B cell (primary cell): ENCODE measurements at regions not wholly inside any gene's neighbourhood (a gene's known extent, or its start where the extent isn't known, plus 50 kb on each side); places are given as distances from the start of the nearest gene placed in this dataset.

ENCODE experiments used
- ATAC-seq: fragments of 200-7000 bp; cut with Tn5 transposase; one replicate; pipeline ENCODE4 v1.10.0; 2021; ENCODE audit warnings: low read depth, mild to moderate bottlenecking, moderate number of reproducible peaks, moderate library complexity
- CTCF ChIA-PET: fragments of 350-600 bp; sonication (Branson Sonifier 250); formaldehyde crosslinking; loops from one replicate; lab custom pipeline; 2021; ENCODE audit warnings: antibody characterized with exemption, inconsistent platforms; lab: Charles Lee
- POLR2A ChIA-PET: fragments of 350-600 bp; sonication (Branson Sonifier 250); formaldehyde crosslinking; loops from one replicate; lab custom pipeline; 2021; ENCODE audit warnings: antibody characterized with exemption; lab: Charles Lee
- DNase-seq: peaks from one replicate; pipeline ENCODE4 v3.0.0; 2013
- H2AFZ ChIP-seq: 2 replicates; pipeline ENCODE4 v1.6.1; 2012; ENCODE audit warnings: mild to moderate bottlenecking, low read depth, low read length; ENCODE audit not compliant: insufficient read depth, poor library complexity, severe bottlenecking
- H3K27ac ChIP-seq, 2 donors: 1 replicate in 1 of 2; 2 replicates in 1 of 2; pipeline ENCODE4 v1.5.1; 2012 to 2013; ENCODE audit warnings: low read length in 2 of 2, mild to moderate bottlenecking in 2 of 2, moderate library complexity in 1 of 2
- H3K27me3 ChIP-seq, 4 experiments: fragments of 200-600 bp in 1 of 4; sonication (generic) in 1 of 4; replicated peaks in 1 of 4; 1 replicate in 2 of 4; 2 replicates in 2 of 4; pipeline versions ENCODE4 v1.6.1 to v1.7.0; 2013 to 2016; ENCODE audit warnings: low read length in 3 of 4, mild to moderate bottlenecking in 2 of 4, mixed read lengths in 1 of 4, moderate library complexity in 1 of 4; ENCODE audit not compliant: insufficient read depth in 4 of 4, control insufficient read depth in 3 of 4; ENCODE audit errors: control extremely low read depth in 1 of 4
- H3K36me3 ChIP-seq, 2 experiments: replicated peaks in 1 of 2; 1 replicate in 1 of 2; 2 replicates in 1 of 2; pipeline versions ENCODE4 v1.6.1 to v1.7.1; 2013; ENCODE audit warnings: low read length in 1 of 2; ENCODE audit not compliant: insufficient read depth in 2 of 2, control insufficient read depth in 1 of 2; ENCODE audit errors: control extremely low read depth in 1 of 2, extremely low read depth in 1 of 2
- H3K4me1 ChIP-seq, 2 donors: fragments of 200-600 bp in 1 of 2; sonication (generic) in 1 of 2; 1 replicate in 1 of 2; 2 replicates in 1 of 2; pipeline versions ENCODE4 v1.5.1 to v1.6.1; 2013 to 2017; ENCODE audit warnings: low read length in 2 of 2; ENCODE audit not compliant: control insufficient read depth in 2 of 2, insufficient read depth in 2 of 2
- H3K4me2 ChIP-seq: replicated peaks from 2 replicates; pipeline ENCODE3; 2012; ENCODE audit warnings: mild to moderate bottlenecking, low read depth, low read length; ENCODE audit not compliant: poor library complexity, severe bottlenecking
- H3K4me3 ChIP-seq, 5 experiments: fragments of 200-600 bp in 1 of 5; sonication (generic) in 1 of 5; 1 replicate in 3 of 5; 2 replicates in 2 of 5; pipeline versions ENCODE4 v1.5.1 to v1.7.0; 2011 to 2016; ENCODE audit warnings: low read length in 4 of 5, mild to moderate bottlenecking in 4 of 5, low read depth in 2 of 5, control low read depth in 1 of 5, moderate library complexity in 1 of 5; ENCODE audit not compliant: insufficient read depth in 1 of 5; ENCODE audit errors: control extremely low read depth in 1 of 5, extremely low read depth in 1 of 5
- H3K79me2 ChIP-seq: fragments of 200-600 bp; sonication (generic); one replicate; pipeline ENCODE4 v1.6.0; 2016; ENCODE audit warnings: low read length; ENCODE audit not compliant: control insufficient read depth, insufficient read depth
- H3K9ac ChIP-seq: fragments of 200-600 bp; sonication (generic); 2 replicates; pipeline ENCODE4 v1.6.1; 2017; ENCODE audit warnings: mild to moderate bottlenecking, low read length, moderate library complexity
- H3K9me3 ChIP-seq, 3 donors: one replicate each; pipeline versions ENCODE4 v1.6.1 to v1.7.1; 2013; ENCODE audit warnings: low read length in 2 of 3; ENCODE audit not compliant: control insufficient read depth in 2 of 3, insufficient read depth in 1 of 3; ENCODE audit errors: control extremely low read depth in 1 of 3
- H4K20me1 ChIP-seq: 2 replicates; pipeline ENCODE4 v1.6.0; 2012; ENCODE audit warnings: mild to moderate bottlenecking, low read length; ENCODE audit not compliant: insufficient read depth, control insufficient read depth, poor library complexity, severe bottlenecking
- H3K27ac Mint-ChIP-seq: one replicate; pipeline ENCODE4 v1.8.0; 2021; ENCODE audit warnings: mixed read lengths
- H3K27me3 Mint-ChIP-seq: one replicate; pipeline ENCODE4 v1.8.0; 2021; ENCODE audit warnings: mixed read lengths
- H3K4me1 Mint-ChIP-seq: one replicate; pipeline ENCODE4 v1.8.0; 2021; ENCODE audit warnings: mixed read lengths
- H3K4me3 Mint-ChIP-seq: one replicate; pipeline ENCODE4 v1.8.0; 2021; ENCODE audit warnings: mixed read lengths
- H3K9me3 Mint-ChIP-seq: one replicate; pipeline ENCODE4 v1.8.0; 2022; ENCODE audit warnings: mixed read lengths; ENCODE audit not compliant: insufficient read depth
- CTCF ChIP-seq: fragments of 200-600 bp; IDR thresholded peaks from one replicate; pipeline ENCODE4 v1.8.0; 2022; ENCODE audit warnings: antibody characterized with exemption, mild to moderate bottlenecking
- EZH2 ChIP-seq: IDR thresholded peaks from 2 replicates; pipeline ENCODE4 v1.6.1; 2012; ENCODE audit warnings: borderline replicate concordance, low read depth, mild to moderate bottlenecking, moderate library complexity, low read length; ENCODE audit not compliant: insufficient read depth, poor library complexity, severe bottlenecking
- WGBS: methylation state at CpG from one replicate; pipeline ENCODE4 v1.1.5; 2013; ENCODE audit warnings: missing lambda C conversion rate; ENCODE audit not compliant: insufficient coverage; 5-methylcytosine and 5-hydroxymethylcytosine counted together
- intact Hi-C: fragments of 100-400 bp; cut with micrococcal nuclease; formaldehyde crosslinking; loops from one replicate; pipeline ENCODE4 v1.10.0; 2022

- H3K79me2 ChIP-seq: no peaks in the 10 kb centered on the region
- H3K27ac ChIP-seq: no peak overlapping the region
- POLR2A ChIA-PET: no interaction called here
- CTCF ChIA-PET: no interaction called here
- intact Hi-C loops: no loop called here
- Mint-ChIP-seq H3K4me1 (no peaks in the 10 kb centered on the region), H3K9me3 (peaks cover 8% of the 10 kb centered on the region), H3K4me3 (no peak overlapping the region), H3K27ac (no peak overlapping the region), H3K27me3 (no peaks in the 10 kb centered on the region)
- no peaks in the 10 kb centered on the region for H4K20me1 ChIP-seq
- no peaks in the 10 kb centered on the region for H3K4me1 ChIP-seq
- H3K9me3 ChIP-seq: no peaks in the 10 kb centered on the region
- no peaks in the 10 kb centered on the region for H3K27me3 ChIP-seq
- no peak overlapping the region for H3K9ac ChIP-seq
- H3K36me3 ChIP-seq: no peaks in the 10 kb centered on the region
- DNase-seq: no peak
- H2AFZ ChIP-seq: no peak overlapping the region
- no peak overlapping the region for H3K4me2 ChIP-seq
- ATAC-seq: no peak
- H3K4me3 ChIP-seq: no peak overlapping the region
- TF ChIP-seq EZH2 (no peak), CTCF (no peak)
Measured at GRCh38 chr4:178351185-178351584, 908.9 kb upstream of the AGA start.

GRCh38 chr4:178356725-178357124 lies 914.5 kb upstream of the AGA start:
- H3K9ac ChIP-seq: no peak overlapping the region
- Mint-ChIP-seq H3K9me3 (peaks cover 8% of the 10 kb centered on the region), H3K27me3 (no peaks in the 10 kb centered on the region), H3K4me3 (no peak overlapping the region), H3K27ac (no peak overlapping the region), H3K4me1 (no peaks in the 10 kb centered on the region)
- H3K4me1 ChIP-seq: no peaks in the 10 kb centered on the region
- H2AFZ ChIP-seq: no peak overlapping the region
- no peak overlapping the region for H3K4me3 ChIP-seq
- H3K27ac ChIP-seq: no peak overlapping the region
- intact Hi-C loops: no loop called here
- H3K27me3 ChIP-seq: no peaks in the 10 kb centered on the region
- CTCF ChIA-PET: no interaction called here
- H3K36me3 ChIP-seq: no peaks in the 10 kb centered on the region
- POLR2A ChIA-PET: no interaction called here
- no peaks in the 10 kb centered on the region for H3K79me2 ChIP-seq
- WGBS: no CpG with 5 or more reads among the region's 2 CpGs
- H3K4me2 ChIP-seq: no peak overlapping the region
- no peaks in the 10 kb centered on the region for H4K20me1 ChIP-seq
- no peak for TF ChIP-seq EZH2
- no peak for TF ChIP-seq CTCF
- ATAC-seq (no peak), DNase-seq (no peak)
- peaks cover 0 to 2% (median 0%) of the 10 kb centered on the region in 3 donors for H3K9me3 ChIP-seq
